GM18868 (cell line): ENCODE measurements at regions not wholly inside any gene's neighbourhood (a gene's known extent, or its start where the extent isn't known, plus 50 kb on each side); places are given as distances from the start of the nearest gene placed in this dataset.
"Not testable (repeated sequence)": the region's sequence is repeated elsewhere in the genome, so short reads cannot be mapped to it uniquely, and the experiment has no call there.

Experiments
- ATAC-seq: cut with Tn5 transposase; IDR thresholded peaks from one replicate; pipeline ENCODE4 v1.9.1; 2021; ENCODE audit warnings: mild to moderate bottlenecking, moderate library complexity; ENCODE audit not compliant: unreplicated experiment

- no peak for ATAC-seq
Observed at GRCh38 chr3:152578769-152579168, 256.2 kb upstream of the P2RY1 start.

- ATAC-seq: no peak
Observed at GRCh38 chr3:152581951-152582350, 253.0 kb upstream of the P2RY1 start.

GRCh38 chr3:152583963-152584362, 251.0 kb upstream of the P2RY1 start:
- ATAC-seq: no peak

GRCh38 chr3:152586974-152587373, 248.0 kb upstream of the P2RY1 start:
- no peak for ATAC-seq

- no peak for ATAC-seq
Observed at GRCh38 chr3:152587861-152588260, 247.1 kb upstream of the P2RY1 start.

- no peak for ATAC-seq
Observed at GRCh38 chr3:152589644-152590043, 245.3 kb upstream of the P2RY1 start.

GRCh38 chr3:152591515-152591914, 243.4 kb upstream of the P2RY1 start:
- no peak for ATAC-seq

GRCh38 chr3:152593242-152593641, 241.7 kb upstream of the P2RY1 start:
- ATAC-seq: no peak

GRCh38 chr3:152595975-152596821, 238.7 kb upstream of the P2RY1 start:
- ATAC-seq: peak; percentile 98

- ATAC-seq: not testable (repeated sequence)
Observed at GRCh38 chr3:152596832-152597231, 238.1 kb upstream of the P2RY1 start.

- ATAC-seq: no peak
Observed at GRCh38 chr3:152606146-152606545, 228.8 kb upstream of the P2RY1 start.

GRCh38 chr3:152607179-152607578, 227.8 kb upstream of the P2RY1 start:
- ATAC-seq: no peak

- no peak for ATAC-seq
Observed at GRCh38 chr3:152608696-152609594, 226.0 kb upstream of the P2RY1 start.

GRCh38 chr3:152609891-152610290, 225.0 kb upstream of the P2RY1 start:
- ATAC-seq: no peak

- ATAC-seq: no peak
Observed at GRCh38 chr3:152610622-152611021, 224.3 kb upstream of the P2RY1 start.

GRCh38 chr3:152611905-152612304, 223.0 kb upstream of the P2RY1 start:
- ATAC-seq: no peak

- no peak for ATAC-seq
Observed at GRCh38 chr3:152613851-152614250, 221.1 kb upstream of the P2RY1 start.

- no peak for ATAC-seq
Observed at GRCh38 chr3:152615681-152616080, 219.2 kb upstream of the P2RY1 start.

GRCh38 chr3:152617609-152618008, 217.3 kb upstream of the P2RY1 start:
- no peak for ATAC-seq

- no peak for ATAC-seq
Observed at GRCh38 chr3:152618529-152618928, 216.4 kb upstream of the P2RY1 start.

GRCh38 chr3:152619691-152620090, 215.2 kb upstream of the P2RY1 start:
- ATAC-seq: no peak

- no peak for ATAC-seq
Observed at GRCh38 chr3:152620395-152620794, 214.5 kb upstream of the P2RY1 start.
